ENCODE measurements at regions not wholly inside any gene's neighbourhood (a gene's known extent, or its start where the extent isn't known, plus 50 kb on each side); places are given as distances from the start of the nearest gene placed in this dataset.

GRCh38 chrX:49756692-49757091 lies 60.9 kb upstream of the PAGE1 start:
- no peak overlapping the region for H3K4me3 ChIP-seq (ENCODE audit: low read depth, low read length)
- no peak for TF ChIP-seq CTCF (IDR thresholded peaks at IDR 0.05; ENCODE audit: low read depth, low read length, missing control alignments)
- in situ Hi-C loops (cut with HindIII; ENCODE audit: low pct_ligation_motif_present, low sequenced_read_pairs), result no loop called here

GRCh38 chrX:49754233-49754857 lies 58.6 kb upstream of the PAGE1 start:
- H3K27me3 ChIP-seq (replicated peaks), result no peaks in the 10 kb centered on the region

More at GRCh38 chrX:49756692-49757091, 60.9 kb upstream of the PAGE1 start:
- Histone ChIP-seq H3K36me3 (replicated peaks) (no peaks in the 10 kb centered on the region), H3K27ac (no peak overlapping the region), H3K27me3 (replicated peaks) (no peaks in the 10 kb centered on the region)
- no peak for DNase-seq

GRCh38 chrX:49753691-49754090 lies 57.9 kb upstream of the PAGE1 start:
- Histone ChIP-seq H3K36me3 (replicated peaks) (no peaks in the 10 kb centered on the region), H3K27me3 (replicated peaks) (no peaks in the 10 kb centered on the region), H3K27ac (no peak overlapping the region), H3K4me3 (ENCODE audit: low read depth, low read length) (no peak overlapping the region)
- in situ Hi-C loops (cut with HindIII; ENCODE audit: low pct_ligation_motif_present, low sequenced_read_pairs), result no loop called here
- DNase-seq, result no peak
- no peak for TF ChIP-seq CTCF (IDR thresholded peaks at IDR 0.05; ENCODE audit: low read depth, low read length, missing control alignments)

More at GRCh38 chrX:49754233-49754857, 58.6 kb upstream of the PAGE1 start:
- TF ChIP-seq CTCF (IDR thresholded peaks at IDR 0.05; ENCODE audit: low read depth, low read length, missing control alignments), result peak; percentile 85
- no peaks in the 10 kb centered on the region for H3K36me3 ChIP-seq (replicated peaks)
- peak; percentile 15 for DNase-seq
- no peak overlapping the region for H3K4me3 ChIP-seq (ENCODE audit: low read depth, low read length)
- no peak overlapping the region for H3K27ac ChIP-seq
- in situ Hi-C loops (cut with HindIII; ENCODE audit: low pct_ligation_motif_present, low sequenced_read_pairs), result no loop called here

- Histone ChIP-seq H3K4me3 (ENCODE audit: low read depth, low read length) (no peak overlapping the region), H3K27me3 (replicated peaks) (no peaks in the 10 kb centered on the region), H3K36me3 (replicated peaks) (no peaks in the 10 kb centered on the region), H3K27ac (no peak overlapping the region)
- in situ Hi-C loops (cut with HindIII; ENCODE audit: low pct_ligation_motif_present, low sequenced_read_pairs), result no loop called here
- DNase-seq, result no peak
- no peak for TF ChIP-seq CTCF (IDR thresholded peaks at IDR 0.05; ENCODE audit: low read depth, low read length, missing control alignments)
Observed at GRCh38 chrX:49748211-49748956, 52.6 kb upstream of the PAGE1 start.

- no peak overlapping the region for H3K27ac ChIP-seq
- no peak for DNase-seq
- no peak for TF ChIP-seq CTCF (IDR thresholded peaks at IDR 0.05; ENCODE audit: low read depth, low read length, missing control alignments)
- in situ Hi-C loops (cut with HindIII; ENCODE audit: low pct_ligation_motif_present, low sequenced_read_pairs), result no loop called here
- no peaks in the 10 kb centered on the region for H3K27me3 ChIP-seq (replicated peaks)
- no peak overlapping the region for H3K4me3 ChIP-seq (ENCODE audit: low read depth, low read length)
- no peaks in the 10 kb centered on the region for H3K36me3 ChIP-seq (replicated peaks)
Observed at GRCh38 chrX:49746306-49746705, 50.5 kb upstream of the PAGE1 start.
